Liver (tissue), 3 donors: ENCODE measurements at regions not wholly inside any gene's neighbourhood (a gene's known extent, or its start where the extent isn't known, plus 50 kb on each side); places are given as distances from the start of the nearest gene placed in this dataset.

Source experiments
- RXRA ChIP-seq, 2 donors: IDR thresholded peaks; 2 replicates each; pipeline ENCODE4 v1.6.1; 2017 to 2018; ENCODE audit warnings: antibody characterized with exemption in 2 of 2, mild to moderate bottlenecking in 1 of 2
- TAF1 ChIP-seq: conservative IDR thresholded peaks from 2 replicates; pipeline ENCODE4 v1.6.1; 2016; ENCODE audit warnings: antibody characterized with exemption, mild to moderate bottlenecking
- YY1 ChIP-seq: IDR thresholded peaks from 2 replicates; pipeline ENCODE4 v1.6.1; 2016; ENCODE audit warnings: antibody characterized with exemption, mild to moderate bottlenecking
- TF ChIP-seq, protein P1 (sequence below): fragments of 150-350 bp; IDR thresholded peaks from 2 replicates; pipeline ENCODE4 v1.5.1; 2017; ENCODE audit warnings: improper control_type of control experiment, low read depth, low read length; ENCODE audit not compliant: missing input control
- TF ChIP-seq, protein P2 (sequence below): IDR thresholded peaks from 2 replicates; pipeline ENCODE4 v1.6.1; 2016; ENCODE audit warnings: antibody characterized with exemption, mild to moderate bottlenecking
- TF ChIP-seq, protein P3 (sequence below): IDR thresholded peaks from 2 replicates; pipeline ENCODE4 v1.6.1; 2016; ENCODE audit warnings: antibody characterized with exemption
- donor health status: healthy.
- donor health status: healthy.

DNA sequence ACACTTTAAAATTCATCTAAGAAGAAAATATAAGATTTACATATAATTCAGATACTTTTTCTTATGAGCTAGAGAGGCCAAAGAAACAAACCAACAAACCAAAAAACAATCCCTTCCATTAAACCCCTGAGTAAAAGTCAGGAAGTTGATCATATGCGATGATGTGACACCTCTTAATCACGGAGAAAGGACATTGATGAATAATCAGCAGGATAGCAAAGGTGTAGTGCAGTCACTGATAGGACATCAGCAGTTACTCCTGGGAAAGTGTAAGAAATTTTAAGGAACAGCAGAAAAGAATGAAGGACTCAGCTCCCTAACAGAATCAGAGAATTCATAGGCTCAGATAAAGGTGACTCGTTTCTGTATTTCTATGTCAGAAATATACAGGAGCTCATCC is 202.4 kb upstream of the EDNRB start:
- TF ChIP-seq, protein P1, sequence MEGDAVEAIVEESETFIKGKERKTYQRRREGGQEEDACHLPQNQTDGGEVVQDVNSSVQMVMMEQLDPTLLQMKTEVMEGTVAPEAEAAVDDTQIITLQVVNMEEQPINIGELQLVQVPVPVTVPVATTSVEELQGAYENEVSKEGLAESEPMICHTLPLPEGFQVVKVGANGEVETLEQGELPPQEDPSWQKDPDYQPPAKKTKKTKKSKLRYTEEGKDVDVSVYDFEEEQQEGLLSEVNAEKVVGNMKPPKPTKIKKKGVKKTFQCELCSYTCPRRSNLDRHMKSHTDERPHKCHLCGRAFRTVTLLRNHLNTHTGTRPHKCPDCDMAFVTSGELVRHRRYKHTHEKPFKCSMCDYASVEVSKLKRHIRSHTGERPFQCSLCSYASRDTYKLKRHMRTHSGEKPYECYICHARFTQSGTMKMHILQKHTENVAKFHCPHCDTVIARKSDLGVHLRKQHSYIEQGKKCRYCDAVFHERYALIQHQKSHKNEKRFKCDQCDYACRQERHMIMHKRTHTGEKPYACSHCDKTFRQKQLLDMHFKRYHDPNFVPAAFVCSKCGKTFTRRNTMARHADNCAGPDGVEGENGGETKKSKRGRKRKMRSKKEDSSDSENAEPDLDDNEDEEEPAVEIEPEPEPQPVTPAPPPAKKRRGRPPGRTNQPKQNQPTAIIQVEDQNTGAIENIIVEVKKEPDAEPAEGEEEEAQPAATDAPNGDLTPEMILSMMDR: no peak
- TF ChIP-seq, protein P2, sequence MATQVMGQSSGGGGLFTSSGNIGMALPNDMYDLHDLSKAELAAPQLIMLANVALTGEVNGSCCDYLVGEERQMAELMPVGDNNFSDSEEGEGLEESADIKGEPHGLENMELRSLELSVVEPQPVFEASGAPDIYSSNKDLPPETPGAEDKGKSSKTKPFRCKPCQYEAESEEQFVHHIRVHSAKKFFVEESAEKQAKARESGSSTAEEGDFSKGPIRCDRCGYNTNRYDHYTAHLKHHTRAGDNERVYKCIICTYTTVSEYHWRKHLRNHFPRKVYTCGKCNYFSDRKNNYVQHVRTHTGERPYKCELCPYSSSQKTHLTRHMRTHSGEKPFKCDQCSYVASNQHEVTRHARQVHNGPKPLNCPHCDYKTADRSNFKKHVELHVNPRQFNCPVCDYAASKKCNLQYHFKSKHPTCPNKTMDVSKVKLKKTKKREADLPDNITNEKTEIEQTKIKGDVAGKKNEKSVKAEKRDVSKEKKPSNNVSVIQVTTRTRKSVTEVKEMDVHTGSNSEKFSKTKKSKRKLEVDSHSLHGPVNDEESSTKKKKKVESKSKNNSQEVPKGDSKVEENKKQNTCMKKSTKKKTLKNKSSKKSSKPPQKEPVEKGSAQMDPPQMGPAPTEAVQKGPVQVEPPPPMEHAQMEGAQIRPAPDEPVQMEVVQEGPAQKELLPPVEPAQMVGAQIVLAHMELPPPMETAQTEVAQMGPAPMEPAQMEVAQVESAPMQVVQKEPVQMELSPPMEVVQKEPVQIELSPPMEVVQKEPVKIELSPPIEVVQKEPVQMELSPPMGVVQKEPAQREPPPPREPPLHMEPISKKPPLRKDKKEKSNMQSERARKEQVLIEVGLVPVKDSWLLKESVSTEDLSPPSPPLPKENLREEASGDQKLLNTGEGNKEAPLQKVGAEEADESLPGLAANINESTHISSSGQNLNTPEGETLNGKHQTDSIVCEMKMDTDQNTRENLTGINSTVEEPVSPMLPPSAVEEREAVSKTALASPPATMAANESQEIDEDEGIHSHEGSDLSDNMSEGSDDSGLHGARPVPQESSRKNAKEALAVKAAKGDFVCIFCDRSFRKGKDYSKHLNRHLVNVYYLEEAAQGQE: no peak
- TF ChIP-seq YY1 (no peak), TAF1 (no peak), RXRA (IDR thresholded peaks at IDR 0.05) (no peak)
- TF ChIP-seq, protein P3, sequence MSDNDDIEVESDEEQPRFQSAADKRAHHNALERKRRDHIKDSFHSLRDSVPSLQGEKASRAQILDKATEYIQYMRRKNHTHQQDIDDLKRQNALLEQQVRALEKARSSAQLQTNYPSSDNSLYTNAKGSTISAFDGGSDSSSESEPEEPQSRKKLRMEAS: no peak
